GM12878 (cell line): ENCODE measurements at regions not wholly inside any gene's neighbourhood (a gene's known extent, or its start where the extent isn't known, plus 50 kb on each side); places are given as distances from the start of the nearest gene placed in this dataset.

ENCODE experiments used
- ATAC-seq: fragments of 200-7000 bp; cut with Tn5 transposase; 3 replicates; pipeline ENCODE4 v1.9.1; 2020; ENCODE audit warnings: mild to moderate bottlenecking, moderate library complexity
- BruUV-seq: library from RNA; stranded (reverse); fragments of 400-500 nt; replicated peaks from 2 replicates; lab custom pipeline; 2021; lab: Mats Ljungman, UMichigan
- CTCF ChIA-PET: fragments of 300-600 bp; sonication (Branson Sonifier 250); formaldehyde crosslinking; extraction: SDS; loops from one replicate; lab custom pipeline; 2021; ENCODE audit warnings: inconsistent platforms; lab: Yijun Ruan, JAX
- POLR2A ChIA-PET: fragments of 350-600 bp; formaldehyde crosslinking; extraction: SDS; loops from one replicate; lab custom pipeline; 2021; ENCODE audit warnings: inconsistent platforms; lab: Charles Lee
- RAD21 ChIA-PET: fragments of 300-600 bp; sonication (Branson Sonifier 250); formaldehyde crosslinking; loops from one replicate; lab custom pipeline; 2023; ENCODE audit warnings: antibody characterized with exemption; ENCODE audit not compliant: unreplicated experiment; lab: Charles Lee
- SMC1A ChIA-PET: fragments of 300-600 bp; sonication (Branson Sonifier 250); formaldehyde crosslinking; loops from one replicate; lab custom pipeline; 2023; ENCODE audit not compliant: unreplicated experiment, uncharacterized antibody; lab: Charles Lee
- DNase-seq: peaks from one replicate; pipeline ENCODE4 v3.0.0-alpha.2; 2011; ENCODE audit warnings: low read depth, low spot score
- FAIRE-seq: peaks from 3 replicates; lab custom pipeline; 2011; peaks lifted over from hg19 to GRCh38; lab: Jason Lieb, UNC
- H2AFZ ChIP-seq: 2 replicates; pipeline ENCODE4 v1.6.0; 2011; ENCODE audit warnings: low read depth, low read length, control low read depth; ENCODE audit not compliant: control insufficient read depth
- H3K27ac ChIP-seq: 2 replicates; pipeline ENCODE4 v1.5.1; 2011; ENCODE audit warnings: control low read depth; ENCODE audit not compliant: control insufficient read depth, insufficient read depth
- H3K27me3 ChIP-seq, 2 experiments: replicated peaks in 1 of 2; 2 replicates each; pipeline versions ENCODE4 v1.6.0 to v1.6.1; 2011; ENCODE audit warnings: low read length in 1 of 2; ENCODE audit not compliant: control insufficient read depth in 2 of 2, insufficient read depth in 2 of 2
- H3K36me3 ChIP-seq, 2 experiments: 2 replicates each; pipeline ENCODE4 v1.5.1; 2011; ENCODE audit warnings: low read length in 1 of 2; ENCODE audit not compliant: control insufficient read depth in 2 of 2, insufficient read depth in 2 of 2
- H3K4me1 ChIP-seq: 2 replicates; pipeline ENCODE4 v1.6.1; 2011; ENCODE audit warnings: mild to moderate bottlenecking, low read length, moderate library complexity, mixed read lengths; ENCODE audit not compliant: control insufficient read depth, insufficient read depth
- H3K4me2 ChIP-seq: 2 replicates; pipeline ENCODE4 v1.6.0; 2011; ENCODE audit warnings: control low read depth; ENCODE audit not compliant: control insufficient read depth, insufficient read depth
- H3K4me3 ChIP-seq: fragments of 200-600 bp; sonication (generic); 2 replicates; pipeline ENCODE4 v1.5.1; 2016
- H3K79me2 ChIP-seq: 2 replicates; pipeline ENCODE4 v1.6.0; 2011; ENCODE audit warnings: low read length; ENCODE audit not compliant: control insufficient read depth, insufficient read depth
- H3K9ac ChIP-seq: 2 replicates; pipeline ENCODE4 v1.8.0; 2011; ENCODE audit warnings: low read length, control low read depth, mixed read lengths; ENCODE audit not compliant: control insufficient read depth, insufficient read depth
- H3K9me3 ChIP-seq: replicated peaks from 3 replicates; pipeline ENCODE4 v1.5.1; 2011; ENCODE audit warnings: mild to moderate bottlenecking, low read length; ENCODE audit not compliant: control insufficient read depth, insufficient read depth
- H4K20me1 ChIP-seq: 2 replicates; pipeline ENCODE4 v1.6.0; 2011; ENCODE audit not compliant: control insufficient read depth, insufficient read depth
- CHD4 ChIP-seq: fragments of 200-600 bp; sonication (generic); IDR thresholded peaks from 2 replicates; pipeline ENCODE4 v1.6.1; 2016; ENCODE audit warnings: mild to moderate bottlenecking
- FOXK2 ChIP-seq: fragments of 450-650 bp; IDR thresholded peaks from 2 replicates; pipeline ENCODE4 v1.6.1; 2017; ENCODE audit warnings: mild to moderate bottlenecking, moderate library complexity
- GABPA ChIP-seq: IDR thresholded peaks from 2 replicates; pipeline ENCODE4 v1.6.1; 2014; ENCODE audit warnings: antibody characterized with exemption, low read depth, mild to moderate bottlenecking, inconsistent platforms
- MEF2B ChIP-seq: fragments of 450-650 bp; IDR thresholded peaks from 2 replicates; pipeline ENCODE4 v1.6.1; 2018; ENCODE audit warnings: mild to moderate bottlenecking, moderate library complexity; ENCODE audit not compliant: partially characterized antibody, poor library complexity, severe bottlenecking
- MYC ChIP-seq: IDR thresholded peaks from 2 replicates; pipeline ENCODE4 v1.6.1; 2011; ENCODE audit warnings: mild to moderate bottlenecking, low read length, moderate library complexity, inconsistent platforms; ENCODE audit not compliant: insufficient read depth, insufficient replicate concordance, insufficient read length, severe bottlenecking
- NFYB ChIP-seq: IDR thresholded peaks from 2 replicates; pipeline ENCODE4 v1.6.1; 2011; ENCODE audit warnings: low read depth, mild to moderate bottlenecking, low read length, improper control_type of control experiment, moderate library complexity; ENCODE audit not compliant: insufficient read depth
- NR2F1 ChIP-seq: fragments of 450-650 bp; conservative IDR thresholded peaks from 2 replicates; pipeline ENCODE4 v1.6.1; 2017; ENCODE audit warnings: mild to moderate bottlenecking
- POLR2AphosphoS2 ChIP-seq: IDR thresholded peaks from 2 replicates; pipeline ENCODE4 v1.6.1; 2011; ENCODE audit warnings: low read depth, mild to moderate bottlenecking, low read length, improper control_type of control experiment, moderate library complexity
- SRF ChIP-seq, 2 experiments: IDR thresholded peaks; 2 replicates each; pipeline ENCODE4 v1.6.1; 2011; ENCODE audit warnings: low read depth in 2 of 2, low read length in 2 of 2, mild to moderate bottlenecking in 1 of 2, moderate library complexity in 1 of 2
- STAT1 ChIP-seq: fragments of 450-650 bp; conservative IDR thresholded peaks from 2 replicates; pipeline ENCODE4 v1.6.1; 2014; ENCODE audit warnings: antibody characterized with exemption, mild to moderate bottlenecking
- TCF7 ChIP-seq: IDR thresholded peaks from 2 replicates; pipeline ENCODE4 v1.6.1; 2014; ENCODE audit warnings: antibody characterized with exemption, borderline replicate concordance
- ZNF207 ChIP-seq: fragments of 450-650 bp; IDR thresholded peaks from 2 replicates; pipeline ENCODE4 v1.6.1; 2014; ENCODE audit warnings: antibody characterized with exemption, mild to moderate bottlenecking, borderline replicate concordance
- WGBS: methylation state at CpG from one replicate; pipeline ENCODE4 v1.1.6; 2016; ENCODE audit warnings: low lambda C conversion rate; ENCODE audit not compliant: insufficient replicate concordance, insufficient coverage; ENCODE audit errors: missing lambda C conversion rate; 5-methylcytosine and 5-hydroxymethylcytosine counted together
- in situ Hi-C: fragments of 300-500 bp; cut with MboI; formaldehyde crosslinking; loops from 9 replicates; pipeline ENCODE4 v1.14.3; 2018; ENCODE audit warnings: mixed read lengths
- intact Hi-C: fragments of 100-400 bp; cut with micrococcal nuclease; formaldehyde crosslinking; loops from one replicate; pipeline ENCODE4 v1.14.2; 2022; ENCODE audit not compliant: unreplicated experiment

DNA sequence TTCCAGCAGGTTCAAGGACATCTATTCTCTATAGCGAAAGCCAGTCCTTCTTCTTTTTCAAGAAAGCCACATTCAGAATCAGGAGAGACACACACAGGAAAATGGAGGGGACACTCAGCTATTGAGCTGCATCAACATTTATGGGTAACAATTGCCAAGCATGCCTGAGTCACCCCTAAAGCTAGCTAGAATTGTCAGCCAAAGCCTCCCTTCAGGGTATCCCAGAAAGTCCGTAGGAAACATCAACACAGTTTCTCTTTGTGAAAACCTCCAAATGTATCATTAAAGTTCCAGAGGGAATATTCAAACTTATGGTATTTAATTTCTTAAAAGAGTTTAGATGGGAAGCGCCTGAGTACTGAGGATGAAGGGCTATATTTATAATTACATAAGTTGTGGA, 331.1 kb upstream of the SLC7A11 start:
- H3K27ac ChIP-seq, result no peak overlapping the region
- no TSS peak for BruUV-seq
- H3K4me2 ChIP-seq, result no peak overlapping the region
- H3K27me3 ChIP-seq, result no peaks in the 10 kb centered on the region
- 16% methylated on average over 3 of the region's 3 CpGs for WGBS
- ATAC-seq (no peak), FAIRE-seq (no peak), DNase-seq (no peak)
- in situ Hi-C loops (no loop called here), intact Hi-C loops (loop anchor here (10.0 kb wide), 1 partner anchor 388 kb away; no protein-coding TSS in a partner anchor)
- CTCF ChIA-PET, result interaction anchor here (1.0 kb wide), 1 partner anchor 105 kb away, joined by 3 read pairs; no protein-coding TSS in a partner anchor
- no peak overlapping the region for H2AFZ ChIP-seq
- RAD21 ChIA-PET, result no interaction called here
- H4K20me1 ChIP-seq, result no peaks in the 10 kb centered on the region
- no peaks in the 10 kb centered on the region for H3K4me1 ChIP-seq
- no peaks in the 10 kb centered on the region for H3K79me2 ChIP-seq
- POLR2A ChIA-PET, result no interaction called here
- H3K9me3 ChIP-seq, result no peaks in the 10 kb centered on the region
- no peak overlapping the region for H3K4me3 ChIP-seq
- SMC1A ChIA-PET, result interaction anchor here (1.0 to 2.4 kb wide), 3 partner anchors 18 to 415 kb away, joined by 3 to 12 read pairs (median 4); no protein-coding TSS in a partner anchor
- H3K36me3 ChIP-seq, result no peaks in the 10 kb centered on the region
- H3K9ac ChIP-seq, result no peak overlapping the region
- TF ChIP-seq POLR2AphosphoS2 (no peak), NFYB (no peak), STAT1 (no peak), MEF2B (no peak), ZNF207 (no peak), MYC (no peak), CHD4 (no peak), SRF (IDR thresholded peaks at IDR 0.05; ENCODE audit: low read depth in 2 of 2, low read length in 2 of 2) (no peak), FOXK2 (no peak), NR2F1 (no peak), TCF7 (no peak), GABPA (no peak)
